HG03066 (cell line): ENCODE measurements at regions not wholly inside any gene's neighbourhood (a gene's known extent, or its start where the extent isn't known, plus 50 kb on each side); places are given as distances from the start of the nearest gene placed in this dataset.
"Not testable (repeated sequence)": the region's sequence is repeated elsewhere in the genome, so short reads cannot be mapped to it uniquely, and the experiment has no call there.

Source experiments
- ATAC-seq: cut with Tn5 transposase; IDR thresholded peaks from one replicate; pipeline ENCODE4 v1.9.1; 2021; ENCODE audit warnings: low read depth; ENCODE audit not compliant: unreplicated experiment

- no peak for ATAC-seq
Observed at GRCh38 chr5:130528474-130528873, 624.2 kb downstream of the CHSY3 start.

- ATAC-seq = no peak
Observed at GRCh38 chr5:130526708-130527107, 622.4 kb downstream of the CHSY3 start.

GRCh38 chr5:130520211-130520610, 615.9 kb downstream of the CHSY3 start:
- ATAC-seq = no peak

GRCh38 chr5:130514984-130515690, 610.9 kb downstream of the CHSY3 start:
- ATAC-seq = no peak

DNA sequence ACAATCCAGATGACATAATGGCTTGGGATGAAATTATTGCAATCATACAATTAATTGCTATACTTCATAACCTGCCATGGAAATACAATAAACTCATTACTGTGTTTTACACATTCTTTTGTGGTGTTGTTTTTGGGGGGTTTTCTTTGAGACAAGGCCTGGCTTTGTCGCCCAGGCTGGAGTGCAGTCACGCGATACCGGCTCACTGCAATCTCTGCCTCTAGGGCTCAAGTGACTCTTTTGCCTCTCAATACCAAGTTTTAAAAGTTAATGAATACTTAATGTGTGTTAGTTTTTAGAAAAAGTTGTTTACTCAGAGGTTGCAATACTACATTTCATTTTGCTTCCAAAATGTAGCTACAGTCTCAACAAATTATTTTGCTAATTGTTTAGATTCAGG, 598.4 kb downstream of the CHSY3 start:
- ATAC-seq = no peak

DNA sequence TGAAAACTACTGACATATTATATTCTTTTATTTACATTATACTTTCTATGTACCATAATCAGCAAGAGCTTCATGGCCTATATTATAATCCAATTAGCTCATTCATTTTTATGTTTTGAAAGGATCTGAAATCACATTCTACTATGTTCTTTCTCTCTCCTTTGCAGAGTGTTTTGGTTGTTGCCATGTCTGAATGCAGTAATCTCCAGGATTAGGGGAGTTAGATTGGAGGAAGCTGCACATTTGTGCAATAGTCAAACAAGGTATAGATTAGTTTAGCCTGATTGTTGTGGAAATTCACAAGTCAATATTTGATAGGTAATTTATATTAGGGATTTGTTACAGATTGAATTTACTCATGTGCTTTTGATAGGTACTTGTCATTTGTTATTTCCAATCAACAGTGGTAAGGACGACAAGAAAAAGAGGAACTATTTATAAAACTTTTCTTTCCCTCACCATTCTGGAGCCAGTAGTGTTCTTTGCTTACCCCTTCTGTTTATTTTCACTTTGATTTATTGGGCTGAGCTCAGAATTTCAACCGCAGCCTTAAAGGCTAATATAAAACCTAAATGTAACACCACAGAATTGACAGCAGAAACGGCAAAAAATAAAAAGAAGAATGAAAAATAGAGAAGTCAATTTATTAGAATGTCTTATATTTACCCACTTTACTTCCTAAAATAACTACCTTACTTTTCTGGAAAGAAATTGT, 597.0 kb downstream of the CHSY3 start:
- ATAC-seq = no peak

DNA sequence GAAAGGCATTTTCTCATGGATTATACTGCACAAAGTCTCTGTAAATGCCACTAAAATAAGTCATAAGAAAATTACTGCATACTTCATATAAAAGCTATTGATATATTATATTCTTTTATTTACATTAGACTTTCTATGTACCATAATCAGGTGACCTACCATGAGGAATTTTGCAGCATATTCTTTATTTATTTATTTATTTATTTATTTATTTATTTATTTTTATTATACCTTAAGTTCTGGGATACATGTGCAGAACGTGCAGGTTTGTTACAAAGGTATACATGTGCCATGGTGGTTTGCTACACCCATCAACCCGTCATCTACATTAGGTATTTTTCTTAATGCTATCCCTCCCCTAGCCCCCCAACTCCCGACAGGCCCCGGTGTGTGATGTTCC, 596.2 kb downstream of the CHSY3 start:
- ATAC-seq = not testable (repeated sequence)

DNA sequence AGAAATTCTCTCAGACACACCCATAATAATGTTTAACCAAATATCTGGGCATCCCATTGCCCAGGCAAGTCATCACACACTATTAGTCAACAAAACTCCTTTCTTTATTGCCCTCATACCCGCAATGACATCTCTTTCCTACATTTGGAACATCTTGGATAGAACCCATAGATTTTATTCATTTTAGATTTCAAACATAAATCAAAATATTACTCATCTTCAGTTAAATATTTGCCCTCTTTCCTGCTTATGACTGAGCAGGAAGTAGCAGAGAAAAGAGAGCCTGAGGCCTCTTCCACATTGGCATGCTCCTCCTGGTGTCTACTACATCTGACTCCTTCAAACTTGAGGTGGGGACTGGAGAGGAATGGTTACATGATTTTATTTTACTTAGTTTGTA, 592.0 kb downstream of the CHSY3 start:
- no peak for ATAC-seq

DNA sequence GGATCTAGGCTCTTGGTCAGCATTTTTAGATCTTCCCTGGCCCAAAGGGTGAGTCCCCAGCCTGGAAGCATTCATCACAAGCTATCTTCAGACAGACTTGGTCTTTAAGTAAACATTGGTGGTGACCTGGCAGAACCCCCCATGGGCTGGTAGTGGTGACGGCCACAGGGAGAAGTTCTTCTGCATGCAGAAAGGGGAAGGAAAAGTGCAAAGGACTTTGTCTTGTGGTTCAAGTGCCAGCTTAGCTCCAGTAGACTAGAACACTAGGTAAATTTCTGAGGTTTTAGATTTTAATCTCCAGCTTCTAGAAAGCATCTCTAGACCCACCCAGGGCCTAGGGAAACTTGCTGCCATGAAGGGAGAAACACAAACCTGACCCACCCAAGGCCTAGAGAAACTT, 584.0 kb downstream of the CHSY3 start:
- no peak for ATAC-seq

DNA sequence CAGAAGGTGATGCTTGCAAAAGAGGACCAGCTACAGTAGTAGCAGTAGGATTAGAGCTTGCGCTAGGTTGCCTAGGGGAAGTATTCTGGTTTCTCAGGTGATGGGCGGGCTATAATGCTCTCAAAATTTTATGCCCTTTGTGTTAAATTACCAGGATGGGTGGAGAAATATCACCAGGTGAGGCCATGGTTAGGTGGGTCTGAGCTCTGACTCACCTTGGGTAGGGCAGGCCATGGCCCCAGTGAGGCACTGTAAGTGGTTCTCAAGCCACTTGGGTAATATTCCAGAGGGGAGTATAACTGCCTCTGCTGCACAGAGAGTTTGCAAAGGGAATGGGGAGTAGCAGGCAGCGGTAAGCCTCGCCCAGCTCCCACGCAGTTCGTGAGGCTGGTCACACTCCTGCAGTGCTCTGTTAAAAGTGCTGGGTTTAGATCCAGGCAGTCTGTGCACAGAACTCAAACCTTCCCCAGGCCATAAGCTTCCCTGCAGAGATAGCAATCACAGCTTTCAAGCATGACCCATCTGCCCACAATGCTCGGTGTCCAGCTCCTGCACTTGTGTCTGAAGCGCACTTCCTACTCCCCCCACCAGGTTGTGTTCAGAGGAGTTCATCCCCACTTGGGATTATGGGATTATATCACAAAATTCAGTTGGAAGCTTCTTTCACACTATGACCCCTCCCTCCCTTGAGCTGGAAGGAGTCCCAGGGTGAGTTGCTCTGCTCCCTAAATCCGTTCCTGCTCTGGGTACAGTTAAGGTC, 575.0 kb downstream of the CHSY3 start:
- ATAC-seq = no peak

GRCh38 chr5:130476325-130476724, 572.1 kb downstream of the CHSY3 start:
- no peak for ATAC-seq

- ATAC-seq = no peak
Observed at GRCh38 chr5:130462516-130462915, 558.3 kb downstream of the CHSY3 start.

- no peak for ATAC-seq
Observed at GRCh38 chr5:130455175-130455574, 550.9 kb downstream of the CHSY3 start.

DNA sequence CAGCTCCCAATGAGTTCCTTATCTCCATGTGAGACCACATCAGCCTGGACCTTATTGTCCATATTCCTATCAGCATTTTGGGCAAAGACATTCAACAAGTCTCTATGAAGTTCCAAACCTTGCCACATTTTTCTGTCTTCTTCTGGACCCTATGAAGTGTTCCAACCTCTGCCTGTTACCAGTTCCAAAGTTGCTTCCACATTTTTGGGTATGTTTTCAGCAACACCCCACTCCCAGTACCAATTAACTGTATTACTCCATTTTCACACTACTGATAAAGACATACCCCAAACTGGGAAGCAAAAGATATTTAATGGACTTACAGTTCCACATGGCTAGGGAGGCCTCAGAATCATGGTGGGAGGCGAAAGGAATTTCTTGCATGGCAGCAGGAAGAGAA, 548.5 kb downstream of the CHSY3 start:
- no peak for ATAC-seq

DNA sequence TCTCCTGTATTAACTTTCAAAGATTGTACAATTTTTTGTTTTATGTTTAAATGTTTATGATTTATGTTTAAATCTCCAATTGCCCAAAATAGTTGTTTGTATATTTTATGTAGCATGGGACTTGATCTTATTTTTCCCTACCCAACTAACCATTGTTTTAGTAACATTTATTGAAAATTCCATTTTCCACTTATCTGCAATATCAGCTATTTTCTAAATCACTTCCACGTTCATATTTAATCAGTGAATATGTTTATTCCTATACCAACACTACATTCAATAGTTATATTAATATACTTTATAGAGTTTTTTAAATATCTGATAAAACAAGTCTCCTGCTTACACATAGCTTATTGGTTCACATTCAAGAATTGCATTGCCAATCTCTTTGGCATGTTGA, 532.2 kb downstream of the CHSY3 start:
- no peak for ATAC-seq

- ATAC-seq = no peak
Observed at GRCh38 chr5:130427222-130427955, 523.1 kb downstream of the CHSY3 start.

- no peak for ATAC-seq
Observed at GRCh38 chr5:130425424-130425823, 521.2 kb downstream of the CHSY3 start.

DNA sequence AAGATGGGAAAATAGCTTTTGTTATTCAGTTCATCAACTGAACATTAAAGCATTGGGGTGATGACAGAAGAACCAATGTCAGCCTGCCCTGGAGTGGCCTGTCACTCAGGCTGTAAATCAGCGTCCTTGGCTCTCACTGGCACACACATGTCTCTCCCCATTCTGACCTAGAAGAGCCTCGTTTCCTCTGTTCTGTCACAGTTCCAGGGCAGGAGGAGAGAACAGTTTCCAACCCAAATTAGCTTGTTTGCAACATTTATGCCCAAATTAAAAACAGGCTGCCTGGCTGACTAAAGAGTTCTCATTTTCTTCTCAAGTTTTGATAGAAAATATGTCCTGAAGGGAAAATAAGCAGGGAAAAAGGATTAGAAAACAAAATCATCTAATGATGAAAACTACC, 520.1 kb downstream of the CHSY3 start:
- ATAC-seq = no peak

GRCh38 chr5:130402906-130403305, 498.6 kb downstream of the CHSY3 start:
- ATAC-seq = no peak

- no peak for ATAC-seq
Observed at GRCh38 chr5:130400091-130400490, 495.8 kb downstream of the CHSY3 start.

DNA sequence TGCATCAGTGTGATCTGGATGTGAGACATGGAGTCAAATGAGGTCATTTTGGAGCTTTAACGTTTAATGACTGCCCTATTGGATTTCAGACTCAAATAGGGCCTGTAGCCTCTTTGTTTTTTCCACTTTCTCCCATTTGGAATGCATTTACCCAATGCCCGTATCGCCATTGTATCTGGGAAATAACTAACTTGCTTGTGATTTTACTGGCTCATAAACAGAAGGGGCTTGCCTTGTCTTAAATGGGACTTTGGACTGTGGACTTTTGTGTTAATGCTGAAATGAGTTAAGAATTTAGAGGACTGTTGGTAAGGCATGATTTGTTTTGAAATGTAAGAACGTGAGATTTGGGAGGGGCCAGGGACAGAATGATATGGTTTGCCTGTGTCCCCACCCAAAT, 494.6 kb downstream of the CHSY3 start:
- no peak for ATAC-seq
